Spinal cord (tissue), 10 donors: ENCODE measurements at regions not wholly inside any gene's neighbourhood (a gene's known extent, or its start where the extent isn't known, plus 50 kb on each side); places are given as distances from the start of the nearest gene placed in this dataset. TPM values are rescaled to one million over a fixed set of nuclear protein-coding genes. Genes with fewer than 3 reads are reported as not detected.

Experiments used
- DNase-seq, 6 donors: peaks; one replicate each; pipeline versions ENCODE4 v3.0.0 to v3.0.0-alpha.2; 2013 to 2015; ENCODE audit warnings: low spot score in 6 of 6, low read depth in 4 of 6
- H3K27ac ChIP-seq: one replicate; pipeline ENCODE4 v1.5.1; 2013; ENCODE audit warnings: low read depth, low read length, control low read depth
- H3K27me3 ChIP-seq: one replicate; pipeline ENCODE4 v1.6.1; 2013; ENCODE audit warnings: low read length; ENCODE audit not compliant: control insufficient read depth, insufficient read depth
- H3K36me3 ChIP-seq: one replicate; pipeline ENCODE4 v1.6.1; 2013; ENCODE audit warnings: low read length; ENCODE audit not compliant: control insufficient read depth, insufficient read depth
- H3K4me1 ChIP-seq: one replicate; pipeline ENCODE4 v1.6.1; 2013; ENCODE audit warnings: low read length; ENCODE audit not compliant: control insufficient read depth, insufficient read depth
- H3K4me3 ChIP-seq: one replicate; pipeline ENCODE4 v1.5.1; 2013; ENCODE audit warnings: low read depth, low read length, control low read depth
- H3K9me3 ChIP-seq: one replicate; pipeline ENCODE4 v1.6.1; 2013; ENCODE audit warnings: low read length; ENCODE audit not compliant: control insufficient read depth, insufficient read depth
- WGBS: methylation state at CpG from one replicate; pipeline ENCODE4 v1.1.5; 2013; ENCODE audit warnings: missing lambda C conversion rate; ENCODE audit not compliant: insufficient coverage; 5-methylcytosine and 5-hydroxymethylcytosine counted together
- small RNA-seq: library from RNA; depleted of rRNA; stranded (forward); fragments of <200 nt; gene quantifications from one replicate; pipeline ENCODE3, GENCODE V24; 2014; ENCODE audit warnings: low replicate concordance
- donor health status: healthy.

- no peak overlapping the region for H3K4me3 ChIP-seq
These were observed 614.6 kb upstream of the ITGA1 start for GRCh38 chr5:52173133-52173532.

DNA sequence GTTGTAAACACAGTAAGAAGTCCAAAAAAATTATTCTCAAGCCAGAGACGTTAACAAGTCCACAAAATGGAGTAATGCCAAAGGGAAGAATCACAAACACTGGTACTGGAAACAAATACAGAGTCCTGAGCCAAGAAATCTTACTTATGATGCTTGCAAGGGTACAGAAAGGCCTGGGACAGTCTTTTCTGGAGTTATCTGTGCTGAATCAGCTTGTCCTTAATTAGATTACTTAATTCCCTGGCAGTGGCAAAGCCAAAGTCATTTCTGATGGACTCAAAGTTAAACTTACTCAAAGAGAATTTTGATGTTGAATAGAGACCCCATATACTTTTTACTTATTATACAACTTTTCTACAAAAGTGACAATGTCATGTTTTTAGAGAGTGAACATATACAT is 610.5 kb upstream of the ITGA1 start:
- Histone ChIP-seq H3K9me3 (no peaks in the 10 kb centered on the region), H3K27me3 (no peaks in the 10 kb centered on the region), H3K27ac (no peak overlapping the region), H3K4me3 (no peak overlapping the region), H3K4me1 (no peaks in the 10 kb centered on the region), H3K36me3 (no peaks in the 10 kb centered on the region)
- peak in 1 of 6 donors; percentile 1 for DNase-seq
- WGBS: no CpG with 5 or more reads among the region's 1 CpG

More at GRCh38 chr5:52173133-52173532, 614.6 kb upstream of the ITGA1 start:
- Histone ChIP-seq H3K9me3 (peaks cover 2% of the 10 kb centered on the region), H3K27me3 (no peaks in the 10 kb centered on the region), H3K36me3 (no peaks in the 10 kb centered on the region), H3K4me1 (no peaks in the 10 kb centered on the region), H3K27ac (no peak overlapping the region)
- no CpG with 5 or more reads among the region's 1 CpG for WGBS
- DNase-seq: no peak

- Histone ChIP-seq H3K9me3 (no peaks in the 10 kb centered on the region), H3K27me3 (no peaks in the 10 kb centered on the region), H3K36me3 (no peaks in the 10 kb centered on the region), H3K27ac (no peak overlapping the region), H3K4me1 (no peaks in the 10 kb centered on the region), H3K4me3 (no peak overlapping the region)
- DNase-seq: no peak
- WGBS: no CpG with 5 or more reads among the region's 2 CpGs
These were observed 606.3 kb upstream of the ITGA1 start for GRCh38 chr5:52181403-52181802.

DNA sequence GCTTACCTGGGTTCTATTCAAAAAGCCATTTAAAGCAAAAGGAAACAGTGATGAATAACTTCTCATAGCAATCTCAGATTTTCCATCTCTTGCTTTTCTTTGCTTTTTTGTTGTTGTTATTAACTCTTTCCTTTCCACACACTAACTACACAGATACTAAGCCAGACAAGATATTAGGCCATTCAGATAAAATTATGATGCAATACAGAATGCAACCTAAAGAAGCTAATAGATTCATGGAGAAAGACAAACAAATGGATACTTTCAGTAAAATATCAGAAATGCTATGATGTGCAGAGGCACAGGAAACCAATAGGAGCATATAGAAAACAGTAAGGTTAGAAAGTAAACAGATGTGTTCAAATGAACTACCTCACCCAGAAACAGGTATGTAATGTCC is 597.0 kb upstream of the ITGA1 start:
- Histone ChIP-seq H3K27me3 (no peaks in the 10 kb centered on the region), H3K9me3 (peaks cover 1% of the 10 kb centered on the region), H3K4me3 (no peak overlapping the region), H3K4me1 (no peaks in the 10 kb centered on the region), H3K27ac (no peak overlapping the region), H3K36me3 (no peaks in the 10 kb centered on the region)
- DNase-seq: no peak

- Histone ChIP-seq H3K36me3 (no peaks in the 10 kb centered on the region), H3K9me3 (no peaks in the 10 kb centered on the region), H3K27ac (no peak overlapping the region), H3K4me3 (no peak overlapping the region), H3K4me1 (no peaks in the 10 kb centered on the region), H3K27me3 (no peaks in the 10 kb centered on the region)
- WGBS: no CpG with 5 or more reads among the region's 9 CpGs
- no peak for DNase-seq
These were observed 587.9 kb upstream of the ITGA1 start for GRCh38 chr5:52199833-52200232.

GRCh38 chr5:52202256-52202655 is 585.5 kb upstream of the ITGA1 start:
- no peak overlapping the region for H3K27ac ChIP-seq
- H3K4me1 ChIP-seq: no peaks in the 10 kb centered on the region
- 95% methylated on average over 11 of the region's 14 CpGs for WGBS
- no peak for DNase-seq
- no peaks in the 10 kb centered on the region for H3K9me3 ChIP-seq
- no peak overlapping the region for H3K4me3 ChIP-seq
- H3K27me3 ChIP-seq: no peaks in the 10 kb centered on the region
- no peaks in the 10 kb centered on the region for H3K36me3 ChIP-seq

DNA sequence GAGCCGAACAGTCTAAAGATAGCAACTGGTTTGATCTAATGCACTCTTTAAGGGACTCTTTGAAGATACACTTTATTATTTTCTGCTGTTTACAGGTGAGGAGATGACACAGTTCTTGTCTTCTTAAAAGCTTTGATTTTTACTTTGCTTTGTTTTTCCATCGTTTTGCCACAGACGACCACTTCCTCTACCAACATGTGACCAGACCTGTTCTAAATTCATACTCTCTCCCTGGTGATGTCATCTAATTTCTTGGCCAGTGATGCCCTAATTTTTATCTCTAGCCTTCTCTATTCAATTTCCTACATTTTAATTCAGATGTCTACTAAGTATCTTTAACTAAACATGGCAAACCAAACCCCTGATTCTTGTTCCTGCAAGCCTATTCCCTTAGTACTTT is 583.4 kb upstream of the ITGA1 start:
- no peak for DNase-seq
- Histone ChIP-seq H3K9me3 (no peaks in the 10 kb centered on the region), H3K4me1 (no peaks in the 10 kb centered on the region), H3K27ac (no peak overlapping the region), H3K27me3 (no peaks in the 10 kb centered on the region), H3K4me3 (no peak overlapping the region), H3K36me3 (no peaks in the 10 kb centered on the region)
- WGBS: 88% methylated on average over 2 of the region's 3 CpGs

Small RNA genes in the stretch of these regions (small RNA-seq; reads per million reads assigned to genes)
- gene RNA5SP182: not detected
